ENCODE measurements at regions not wholly inside any gene's neighbourhood (a gene's known extent, or its start where the extent isn't known, plus 50 kb on each side); places are given as distances from the start of the nearest gene placed in this dataset.

DNA sequence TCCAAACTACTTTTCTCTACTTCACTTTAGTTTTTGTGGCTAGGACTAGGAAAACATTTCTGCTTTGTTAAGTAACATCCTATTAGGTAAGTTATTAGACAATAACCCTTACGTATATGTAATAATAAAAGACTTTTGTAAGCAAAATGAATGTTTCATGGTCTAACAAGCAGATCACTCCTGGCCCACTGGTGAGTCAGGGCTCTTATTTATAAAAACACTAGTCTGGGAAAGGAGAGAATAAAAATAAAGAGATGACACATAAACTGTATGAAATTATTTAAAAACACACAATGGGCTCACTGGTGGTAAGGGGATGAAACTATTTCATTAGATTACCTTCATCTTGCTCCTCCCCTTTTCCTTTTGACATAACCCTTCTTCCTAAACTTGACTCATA is 2212.2 kb upstream of the ACO1 start:
- no peak for DNase-seq
- H4K5ac ChIP-seq (ENCODE audit: insufficient read length, low read depth, low read length) = no peak overlapping the region
- no peaks in the 10 kb centered on the region for H4K20me1 ChIP-seq (ENCODE audit: control insufficient read depth, insufficient read depth, insufficient read length)
- Mint-ChIP-seq H3K27me3 (ENCODE audit: low read depth) (no peaks in the 10 kb centered on the region), H3K4me3 (no peak overlapping the region), H3K36me3 (ENCODE audit: insufficient read depth in 1 of 3, low read depth in 3 of 3) (peaks cover 0 to 8% (median 0%) of the 10 kb centered on the region in 3 experiments; a peak in 2 of 7 replicates), H3K9me3 (peaks cover 2 to 4% of the 10 kb centered on the region in 2 experiments; a peak in 4 of 5 replicates), H3K4me1 (peaks cover 6 to 7% of the 10 kb centered on the region in 2 experiments; a peak in 3 of 4 replicates), H3K27ac (no peak overlapping the region)
- no peak overlapping the region for H2BK120ac ChIP-seq (ENCODE audit: low read depth, low read length, poor library complexity, severe bottlenecking)
- no peaks in the 10 kb centered on the region for H3K4me1 ChIP-seq (ENCODE audit: insufficient read depth, low read length)
- H3K4me2 ChIP-seq (ENCODE audit: insufficient read depth, insufficient read length, low read length) = no peak overlapping the region
- no CpG with 5 or more reads among the region's 1 CpG for WGBS (ENCODE audit: extremely low coverage, insufficient read length, low lambda C conversion rate)
- no peak overlapping the region for H2BK15ac ChIP-seq (ENCODE audit: low read depth, low read length)
- no peaks in the 10 kb centered on the region for H3K9me3 ChIP-seq (ENCODE audit: control insufficient read depth, low read depth, low read length)
- H4K8ac ChIP-seq (replicated peaks; ENCODE audit: insufficient read length, low read depth, low read length) = no peak overlapping the region
- no peak overlapping the region for H3K27ac ChIP-seq (ENCODE audit: insufficient read length, low read depth, low read length)
- H3K4ac ChIP-seq (ENCODE audit: low read depth, low read length) = no peak overlapping the region
- H3T11ph ChIP-seq (ENCODE audit: low read length) = no peak overlapping the region
- H3K18ac ChIP-seq (ENCODE audit: insufficient read length, low read depth, low read length) = no peak overlapping the region
- no peaks in the 10 kb centered on the region for H3K27me3 ChIP-seq (ENCODE audit: insufficient read depth, low read length)
- no peak overlapping the region for H2BK12ac ChIP-seq (ENCODE audit: insufficient read length, low read depth, low read length)
- no peak for TF ChIP-seq CTCF (conservative IDR thresholded peaks at IDR 0.05)
- H3K79me1 ChIP-seq (ENCODE audit: insufficient read depth, low read depth, low read length, poor library complexity, severe bottlenecking) = no peaks in the 10 kb centered on the region
- H2BK20ac ChIP-seq (ENCODE audit: low read depth, low read length, poor library complexity, severe bottlenecking) = no peak overlapping the region
- H3K9ac ChIP-seq (ENCODE audit: extremely low read depth, insufficient read length, low read length) = no peak overlapping the region
- no peak overlapping the region for H4K91ac ChIP-seq (ENCODE audit: insufficient read length, low read depth, low read length)
- no peaks in the 10 kb centered on the region for H3K23me2 ChIP-seq (ENCODE audit: insufficient read length, low read depth, low read length, poor library complexity, severe bottlenecking)
- H2AK5ac ChIP-seq (ENCODE audit: insufficient read length, low read length) = no peak overlapping the region
- no peak overlapping the region for H3K14ac ChIP-seq (ENCODE audit: insufficient read depth, low read length)
- no peak overlapping the region for H2BK5ac ChIP-seq (ENCODE audit: insufficient read length, low read length)
- no peak overlapping the region for H3K23ac ChIP-seq (ENCODE audit: insufficient read length, low read depth, low read length)
- no peaks in the 10 kb centered on the region for H3K79me2 ChIP-seq (ENCODE audit: insufficient read depth, low read length)
- no peak overlapping the region for H2AFZ ChIP-seq (ENCODE audit: low read length)
- H3K56ac ChIP-seq (ENCODE audit: insufficient read length, low read depth, low read length) = no peak overlapping the region

Data from H9 (cell line).